C4-2B (cell line): ENCODE measurements at regions not wholly inside any gene's neighbourhood (a gene's known extent, or its start where the extent isn't known, plus 50 kb on each side); places are given as distances from the start of the nearest gene placed in this dataset.

Source experiments
- H3K27ac ChIP-seq: fragments of 450-650 bp; 2 replicates; pipeline ENCODE4 v1.5.1; 2017
- CTCF ChIP-seq: fragments of 450-650 bp; conservative IDR thresholded peaks from 2 replicates; pipeline ENCODE4 v1.5.1; 2017; ENCODE audit warnings: mild to moderate bottlenecking
- ZFX ChIP-seq: fragments of 450-650 bp; IDR thresholded peaks from 2 replicates; pipeline ENCODE4 v1.6.1; 2017

- TF ChIP-seq ZFX (no peak), CTCF (no peak)
- H3K27ac ChIP-seq, result peak overlapping the region; percentile 76
Measured at GRCh38 chr4:140237616-140238350, 83.8 kb upstream of the MAML3 start.

GRCh38 chr4:140236654-140237169 lies 82.7 kb upstream of the MAML3 start:
- H3K27ac ChIP-seq, result peak overlapping the region; percentile 76; the same call in 1 of the 2 replicates
- TF ChIP-seq ZFX, result no peak
- TF ChIP-seq CTCF, result no peak

- TF ChIP-seq ZFX, result no peak
- no peak for TF ChIP-seq CTCF
- H3K27ac ChIP-seq, result no peak overlapping the region
Measured at GRCh38 chr4:140234697-140235060, 80.7 kb upstream of the MAML3 start.

GRCh38 chr4:140233791-140234696 lies 80.1 kb upstream of the MAML3 start:
- H3K27ac ChIP-seq, result no peak overlapping the region
- TF ChIP-seq CTCF (no peak), ZFX (no peak)

- TF ChIP-seq CTCF (no peak), ZFX (no peak)
Measured at GRCh38 chr4:140229881-140230280, 75.9 kb upstream of the MAML3 start.

GRCh38 chr4:140227286-140227685 lies 73.3 kb upstream of the MAML3 start:
- TF ChIP-seq CTCF (no peak), ZFX (no peak)
- no peak overlapping the region for H3K27ac ChIP-seq

More at GRCh38 chr4:140229881-140230280, 75.9 kb upstream of the MAML3 start:
- H3K27ac ChIP-seq, result no peak overlapping the region
